Stimulated activated CD4-positive, alpha-beta T cell treated with anti-CD3 and anti-CD28 coated beads, Interleukin-2, amount 100 ng/mL, for 24 hours (primary cell): ENCODE measurements at regions not wholly inside any gene's neighbourhood (a gene's known extent, or its start where the extent isn't known, plus 50 kb on each side); places are given as distances from the start of the nearest gene placed in this dataset.

ENCODE experiments used
- DNase-seq, 2 donors: peaks; one replicate each; pipeline ENCODE4 v3.0.0-alpha.2; 2020

- DNase-seq: no peak
Observed at GRCh38 chr11:95690100-95690499, 99.5 kb downstream of the FAM76B start.

GRCh38 chr11:95688501-95689222 lies 100.9 kb downstream of the FAM76B start:
- no peak for DNase-seq

- DNase-seq: no peak
Observed at GRCh38 chr11:95688015-95688414, 101.6 kb downstream of the FAM76B start.

DNA sequence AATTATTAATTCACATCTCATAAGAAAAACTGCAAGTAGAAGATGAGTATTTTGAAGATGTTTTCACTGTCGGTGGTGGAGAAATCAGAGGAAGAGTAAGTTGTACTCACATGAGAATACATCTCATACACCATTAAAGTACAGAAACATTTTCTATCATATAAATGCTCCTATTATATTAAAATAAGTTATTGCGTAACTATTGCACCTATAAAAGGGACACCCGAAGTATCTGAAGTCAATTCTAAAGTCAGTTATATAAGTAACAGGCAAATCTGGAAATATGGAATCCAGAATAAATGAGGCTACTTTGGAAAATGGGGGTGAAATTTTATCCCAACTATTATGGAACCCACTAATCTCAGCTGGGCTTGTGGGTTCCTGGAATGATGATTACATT lies 103.3 kb downstream of the FAM76B start:
- DNase-seq: no peak

DNA sequence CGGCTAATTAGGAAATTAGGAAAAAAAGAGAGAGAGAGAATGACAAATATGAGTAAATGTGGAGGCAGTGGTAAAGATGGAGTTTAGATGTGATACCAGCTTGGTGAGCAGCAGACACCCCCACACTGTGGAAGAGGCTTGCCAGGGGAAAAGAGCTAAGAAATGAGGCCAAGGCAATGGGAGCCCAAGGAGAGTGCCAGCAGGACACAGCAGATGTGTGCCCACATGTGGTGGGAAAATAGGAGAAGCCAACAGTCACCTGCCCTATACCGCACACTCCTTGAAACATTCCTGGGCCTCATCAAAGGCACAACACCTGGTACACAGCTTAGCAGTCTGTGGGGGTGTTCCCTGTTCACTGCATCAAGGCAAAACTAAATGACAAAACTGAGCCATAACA lies 104.9 kb downstream of the FAM76B start:
- DNase-seq: no peak

GRCh38 chr11:95684170-95684569 lies 105.4 kb downstream of the FAM76B start:
- DNase-seq: no peak

GRCh38 chr11:95682552-95682951 lies 107.0 kb downstream of the FAM76B start:
- DNase-seq: peak in 1 of 2 donors; percentile 37

- DNase-seq: no peak
Observed at GRCh38 chr11:95680169-95680929, 109.2 kb downstream of the FAM76B start.

DNA sequence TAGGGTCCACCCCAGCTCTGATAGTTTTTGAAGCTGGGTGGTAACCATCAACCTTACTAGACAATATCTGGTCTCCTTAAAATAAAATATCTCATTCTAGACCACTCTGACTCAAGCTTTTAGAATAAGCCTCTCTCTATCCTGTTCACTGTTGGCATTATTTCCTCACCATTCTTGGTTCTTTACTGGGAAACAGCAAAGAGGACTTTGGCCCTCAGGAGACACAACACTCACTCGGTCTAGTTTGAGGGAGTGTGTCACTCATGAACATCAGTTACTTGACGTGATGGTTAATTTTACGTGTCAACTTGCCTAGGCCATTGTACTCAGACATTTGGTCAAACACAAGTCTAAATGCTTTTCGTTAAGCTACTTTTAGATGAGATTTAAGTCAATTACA lies 110.6 kb downstream of the FAM76B start:
- DNase-seq: no peak

DNA sequence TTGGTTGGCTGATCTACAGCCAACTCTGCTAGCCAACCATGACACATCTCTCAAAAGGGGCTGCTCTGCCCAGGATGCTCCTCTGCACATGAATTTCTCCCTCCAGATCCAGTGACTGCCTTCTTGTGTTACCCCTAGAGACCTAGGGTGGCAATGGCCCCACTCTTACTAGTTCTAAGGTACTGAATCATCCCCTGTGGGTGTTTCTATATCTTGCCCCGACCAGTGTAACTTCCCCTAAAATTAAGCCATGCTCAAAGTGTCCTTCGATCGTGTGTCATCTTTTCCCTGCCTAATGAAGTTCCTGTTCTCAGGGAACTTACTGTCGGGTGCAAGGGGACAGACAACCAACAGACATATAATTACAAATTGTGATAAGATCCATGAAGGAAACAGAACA lies 113.3 kb downstream of the FAM76B start:
- no peak for DNase-seq

GRCh38 chr11:95675585-95675984 lies 114.0 kb downstream of the FAM76B start:
- DNase-seq: no peak

- peak; percentile 46 to 50 for DNase-seq
Observed at GRCh38 chr11:95674657-95675358, 114.8 kb downstream of the FAM76B start.

DNA sequence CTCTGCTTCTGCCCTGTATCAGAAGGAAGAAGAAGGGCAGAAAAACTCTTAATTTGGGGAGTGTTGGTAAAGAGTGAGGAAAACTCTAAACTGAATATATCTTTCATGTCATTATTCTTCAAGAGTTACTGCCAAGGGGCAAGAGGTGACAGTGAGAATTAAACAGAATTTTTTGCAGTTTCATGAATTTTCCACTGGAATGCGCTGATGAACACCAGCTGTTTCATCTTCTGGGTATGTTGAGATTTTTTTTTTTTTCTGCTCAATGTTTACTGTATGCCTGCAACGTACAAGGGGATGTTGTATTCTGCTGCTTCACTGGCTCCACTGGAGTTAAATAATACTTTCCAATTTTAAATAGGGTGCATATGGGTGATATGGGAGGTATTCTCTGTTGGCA lies 117.8 kb downstream of the FAM76B start:
- DNase-seq: no peak

DNA sequence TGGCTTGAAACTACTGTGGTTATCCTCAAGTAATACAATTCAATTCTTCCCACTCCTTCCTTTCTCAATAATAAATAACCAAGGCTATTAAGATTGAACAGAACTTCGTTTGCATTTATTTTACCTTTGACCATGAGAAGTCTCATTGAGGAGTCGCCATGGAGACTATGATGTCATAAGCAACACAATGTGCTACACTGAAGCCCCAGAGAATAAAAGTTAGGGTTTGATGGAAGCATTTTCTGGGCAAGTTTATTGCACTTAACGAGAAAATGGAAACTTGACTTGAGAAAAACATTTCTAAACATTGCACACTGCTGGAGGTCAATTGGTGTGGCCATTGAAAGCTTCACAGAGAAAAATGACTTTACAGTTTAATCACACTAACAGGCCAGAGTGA lies 121.5 kb downstream of the FAM76B start:
- no peak for DNase-seq

GRCh38 chr11:95661162-95661561 lies 128.4 kb downstream of the FAM76B start:
- no peak for DNase-seq

DNA sequence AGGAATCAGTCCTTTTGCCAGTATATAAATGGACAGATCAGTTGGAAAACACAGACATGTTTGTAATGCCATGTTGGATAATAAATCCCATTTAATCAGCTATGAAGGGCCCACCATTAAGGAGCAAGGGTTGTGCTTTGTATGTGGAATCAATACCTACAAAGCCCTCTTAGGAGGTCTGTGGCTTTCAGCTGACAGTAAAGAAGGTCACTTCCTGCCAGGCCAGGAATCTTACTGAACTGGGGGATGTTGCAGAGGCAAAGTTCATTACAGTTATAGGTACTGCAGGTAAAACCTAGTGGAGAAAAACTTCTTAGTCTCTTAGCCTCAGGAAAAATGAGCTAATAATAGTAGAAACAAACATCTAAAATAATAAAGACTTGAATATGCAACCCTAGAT lies 129.5 kb downstream of the FAM76B start:
- DNase-seq: no peak

DNA sequence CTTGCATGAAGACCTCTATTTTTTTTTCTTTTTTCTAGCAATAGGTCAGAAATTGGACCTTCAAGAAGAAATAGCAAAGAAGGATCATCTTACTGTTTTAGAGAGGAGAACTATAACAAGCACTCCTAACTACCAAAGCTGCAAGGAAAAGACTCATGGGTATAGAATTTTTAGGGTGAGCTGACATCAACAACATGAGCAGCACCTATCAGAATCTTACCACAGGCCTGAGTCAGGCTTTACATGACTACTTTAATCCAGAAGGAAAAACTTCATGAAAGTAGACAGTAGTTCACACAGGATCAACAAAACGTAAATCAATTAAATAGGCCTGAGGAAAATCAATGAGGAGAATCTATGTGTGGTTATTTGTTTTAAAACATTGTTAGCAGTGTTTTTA lies 130.5 kb downstream of the FAM76B start:
- no peak for DNase-seq

GRCh38 chr11:95655536-95655935 lies 134.0 kb downstream of the FAM76B start:
- DNase-seq: no peak

DNA sequence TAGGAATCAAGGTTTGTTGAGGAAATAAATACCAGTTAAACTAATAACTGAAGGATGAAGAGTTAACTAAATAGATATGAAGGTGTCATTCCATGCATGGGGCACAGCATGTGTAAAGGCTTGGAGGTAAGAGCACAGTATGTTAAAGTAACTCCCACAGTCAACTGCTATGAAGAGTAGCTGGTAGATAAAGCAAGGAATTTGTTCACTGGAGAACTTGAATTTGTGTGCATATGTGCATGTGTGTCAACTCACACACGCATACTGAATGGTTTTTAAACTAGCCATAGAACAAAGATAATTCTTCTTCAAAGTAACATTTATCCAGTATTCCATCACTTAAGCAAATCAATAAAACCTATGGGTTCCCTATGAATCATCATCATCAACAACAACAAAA lies 135.9 kb downstream of the FAM76B start:
- no peak for DNase-seq

DNA sequence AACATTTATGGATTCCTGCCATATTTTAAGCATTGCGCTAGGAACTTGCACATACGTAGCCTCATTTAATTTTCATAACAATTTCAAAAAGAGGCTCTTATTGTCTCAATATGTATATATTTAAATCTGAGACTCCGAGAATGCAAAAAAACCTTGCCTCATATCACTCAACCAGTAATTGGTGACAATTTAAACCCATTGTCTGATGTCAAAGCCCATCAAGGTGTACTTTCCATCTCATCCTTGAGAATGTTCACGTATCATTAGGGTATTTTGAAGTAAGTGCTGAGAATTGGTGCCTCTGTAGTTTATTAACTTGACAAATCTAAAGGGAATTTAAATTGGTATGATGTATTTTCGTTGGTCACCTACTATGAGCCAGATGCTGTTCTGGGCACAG lies 136.5 kb downstream of the FAM76B start:
- DNase-seq: no peak

GRCh38 chr11:95652002-95652472 lies 137.5 kb downstream of the FAM76B start:
- no peak for DNase-seq

GRCh38 chr11:95650276-95650675 lies 139.3 kb downstream of the FAM76B start:
- DNase-seq: no peak

DNA sequence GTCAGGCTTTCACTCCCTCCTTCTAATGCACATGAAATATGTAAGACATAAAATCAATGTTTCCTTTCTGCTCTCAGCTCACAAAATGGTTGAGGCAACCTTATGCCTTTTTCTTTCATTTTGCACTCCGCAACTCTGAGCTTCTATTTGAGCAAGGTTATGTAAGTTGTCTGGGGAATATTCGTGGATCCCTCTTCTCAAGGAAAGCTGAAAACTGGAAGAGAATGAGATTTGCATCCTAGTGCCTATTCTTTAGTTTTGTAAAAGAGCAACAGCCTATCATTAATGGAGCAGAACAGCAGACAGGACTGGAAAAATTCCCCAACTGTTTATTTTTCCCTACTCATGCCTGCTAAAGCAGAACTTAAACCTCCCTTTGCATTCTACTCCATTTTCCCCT lies 141.7 kb downstream of the FAM76B start:
- no peak for DNase-seq

DNA sequence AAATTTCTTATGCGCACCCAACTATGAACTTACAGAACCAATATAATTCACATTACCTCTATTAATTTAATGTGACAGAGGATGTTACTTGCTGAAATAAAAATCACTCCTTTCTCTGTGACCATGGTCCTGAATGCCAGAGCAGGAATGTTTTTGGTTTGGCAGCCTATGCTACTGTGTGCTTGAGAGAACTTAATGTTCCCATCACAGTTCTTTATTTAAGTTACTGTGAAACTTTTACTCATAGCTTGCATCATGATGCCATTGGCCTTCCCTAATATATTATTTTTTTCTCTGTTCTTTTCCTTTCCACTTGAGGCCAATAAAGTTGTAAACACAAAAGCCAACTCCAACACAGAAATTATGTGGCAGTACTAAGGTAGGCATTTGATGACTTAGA lies 142.2 kb downstream of the FAM76B start:
- DNase-seq: no peak
